SU-DHL-6 (cell line): ENCODE measurements at regions not wholly inside any gene's neighbourhood (a gene's known extent, or its start where the extent isn't known, plus 50 kb on each side); places are given as distances from the start of the nearest gene placed in this dataset.

Experiments
- H2AFZ ChIP-seq: fragments of 200-600 bp; sonication (generic); 2 replicates; pipeline ENCODE4 v1.6.1; 2014; ENCODE audit warnings: low read depth, mild to moderate bottlenecking, moderate library complexity, mixed read lengths, antibody characterized with exemption, low read length; ENCODE audit not compliant: severe bottlenecking
- H3F3A ChIP-seq: fragments of 200-600 bp; shearing (Covaris generic); 2 replicates; pipeline ENCODE4 v1.6.0; 2016; ENCODE audit warnings: antibody characterized with exemption, mild to moderate bottlenecking; ENCODE audit not compliant: insufficient read depth
- H3K27ac ChIP-seq: fragments of 200-600 bp; sonication (generic); 2 replicates; pipeline ENCODE4 v1.5.1; 2016; ENCODE audit warnings: low read depth, mild to moderate bottlenecking, low read length, moderate library complexity, mixed read lengths
- H3K27me3 ChIP-seq: fragments of 200-600 bp; sonication (generic), shearing (Covaris generic); 2 replicates; pipeline ENCODE4 v1.6.0; 2014; ENCODE audit warnings: mild to moderate bottlenecking, low read length
- H3K36me3 ChIP-seq: fragments of 200-600 bp; sonication (generic); 2 replicates; pipeline ENCODE4 v1.6.1; 2014; ENCODE audit warnings: mild to moderate bottlenecking, low read length, mixed read lengths
- H3K4me2 ChIP-seq: fragments of 300-600, 200-600 bp; shearing (Covaris generic), sonication (generic); 2 replicates; pipeline ENCODE4 v1.6.0; 2014; ENCODE audit warnings: low read length, low read depth, mild to moderate bottlenecking; ENCODE audit not compliant: poor library complexity, severe bottlenecking
- H3K4me3 ChIP-seq: fragments of 200-600 bp; sonication (generic); 2 replicates; pipeline ENCODE4 v1.5.1; 2014; ENCODE audit warnings: antibody characterized with exemption, low read length, mild to moderate bottlenecking, mixed read lengths; ENCODE audit not compliant: insufficient read depth, poor library complexity, severe bottlenecking
- H3K79me2 ChIP-seq: fragments of 200-600 bp; sonication (generic); 2 replicates; pipeline ENCODE4 v1.6.1; 2014; ENCODE audit warnings: mild to moderate bottlenecking, low read length, moderate library complexity; ENCODE audit not compliant: insufficient read depth
- H3K9ac ChIP-seq: fragments of 200-600 bp; sonication (generic); 2 replicates; pipeline ENCODE4 v1.7.0; 2014; ENCODE audit warnings: mild to moderate bottlenecking, low read length
- H3K9me2 ChIP-seq: fragments of 200-600 bp; sonication (generic); replicated peaks from 2 replicates; pipeline ENCODE4 v1.6.1; 2014; ENCODE audit warnings: low read length; ENCODE audit not compliant: insufficient read depth
- H3K9me3 ChIP-seq: fragments of 200-600 bp; sonication (generic); 2 replicates; pipeline ENCODE4 v1.6.1; 2014; ENCODE audit warnings: low read length, mixed read lengths; ENCODE audit not compliant: insufficient read depth
- H4K20me1 ChIP-seq: fragments of 200-600 bp; sonication (generic); 2 replicates; pipeline ENCODE4 v1.6.1; 2014; ENCODE audit warnings: low read depth, mild to moderate bottlenecking, antibody characterized with exemption, low read length, moderate library complexity, mixed read lengths
- EZH2phosphoT487 ChIP-seq: fragments of 200-600 bp; sonication (generic), shearing (Covaris generic); conservative IDR thresholded peaks from 2 replicates; pipeline ENCODE4 v1.6.1; 2018; ENCODE audit warnings: mild to moderate bottlenecking, antibody characterized with exemption, low read length, moderate library complexity, mixed read lengths
- TF ChIP-seq, protein P1 (sequence below): fragments of 200-600 bp; sonication (generic); IDR thresholded peaks from one replicate; pipeline ENCODE4 v1.5.1; 2017; ENCODE audit warnings: antibody characterized with exemption, mild to moderate bottlenecking, low read length, moderate library complexity; ENCODE audit not compliant: insufficient read depth, poor library complexity, severe bottlenecking

- Histone ChIP-seq H3K4me2 (no peak overlapping the region), H3K27ac (no peak overlapping the region), H3F3A (no peaks in the 10 kb centered on the region), H3K9ac (no peak overlapping the region), H3K4me3 (no peak overlapping the region), H3K9me2 (no peaks in the 10 kb centered on the region), H3K27me3 (no peaks in the 10 kb centered on the region), H2AFZ (no peak overlapping the region), H3K36me3 (no peaks in the 10 kb centered on the region), H3K9me3 (no peaks in the 10 kb centered on the region; the same call in 1 of the 2 replicates), H3K79me2 (no peaks in the 10 kb centered on the region), H4K20me1 (no peaks in the 10 kb centered on the region)
- TF ChIP-seq, protein P1, sequence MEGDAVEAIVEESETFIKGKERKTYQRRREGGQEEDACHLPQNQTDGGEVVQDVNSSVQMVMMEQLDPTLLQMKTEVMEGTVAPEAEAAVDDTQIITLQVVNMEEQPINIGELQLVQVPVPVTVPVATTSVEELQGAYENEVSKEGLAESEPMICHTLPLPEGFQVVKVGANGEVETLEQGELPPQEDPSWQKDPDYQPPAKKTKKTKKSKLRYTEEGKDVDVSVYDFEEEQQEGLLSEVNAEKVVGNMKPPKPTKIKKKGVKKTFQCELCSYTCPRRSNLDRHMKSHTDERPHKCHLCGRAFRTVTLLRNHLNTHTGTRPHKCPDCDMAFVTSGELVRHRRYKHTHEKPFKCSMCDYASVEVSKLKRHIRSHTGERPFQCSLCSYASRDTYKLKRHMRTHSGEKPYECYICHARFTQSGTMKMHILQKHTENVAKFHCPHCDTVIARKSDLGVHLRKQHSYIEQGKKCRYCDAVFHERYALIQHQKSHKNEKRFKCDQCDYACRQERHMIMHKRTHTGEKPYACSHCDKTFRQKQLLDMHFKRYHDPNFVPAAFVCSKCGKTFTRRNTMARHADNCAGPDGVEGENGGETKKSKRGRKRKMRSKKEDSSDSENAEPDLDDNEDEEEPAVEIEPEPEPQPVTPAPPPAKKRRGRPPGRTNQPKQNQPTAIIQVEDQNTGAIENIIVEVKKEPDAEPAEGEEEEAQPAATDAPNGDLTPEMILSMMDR, result no peak
- TF ChIP-seq EZH2phosphoT487, result no peak
Observed at GRCh38 chr2:75428646-75429443, 131.9 kb downstream of the EVA1A start.

- H3K9me3 ChIP-seq, result no peaks in the 10 kb centered on the region; the same call in 1 of the 2 replicates
- no peak for TF ChIP-seq EZH2phosphoT487
- TF ChIP-seq, protein P1, result no peak
- no peak overlapping the region for H3K9ac ChIP-seq
- H2AFZ ChIP-seq, result no peak overlapping the region
- no peaks in the 10 kb centered on the region for H3K27me3 ChIP-seq
- H3K9me2 ChIP-seq, result no peaks in the 10 kb centered on the region
- H3K79me2 ChIP-seq, result no peaks in the 10 kb centered on the region
- no peaks in the 10 kb centered on the region for H3K36me3 ChIP-seq
- H3K27ac ChIP-seq, result no peak overlapping the region
- no peak overlapping the region for H3K4me2 ChIP-seq
- no peak overlapping the region for H3K4me3 ChIP-seq
- H3F3A ChIP-seq, result no peaks in the 10 kb centered on the region
- H4K20me1 ChIP-seq, result no peaks in the 10 kb centered on the region
Observed at GRCh38 chr2:75428060-75428459, 132.7 kb downstream of the EVA1A start.

DNA sequence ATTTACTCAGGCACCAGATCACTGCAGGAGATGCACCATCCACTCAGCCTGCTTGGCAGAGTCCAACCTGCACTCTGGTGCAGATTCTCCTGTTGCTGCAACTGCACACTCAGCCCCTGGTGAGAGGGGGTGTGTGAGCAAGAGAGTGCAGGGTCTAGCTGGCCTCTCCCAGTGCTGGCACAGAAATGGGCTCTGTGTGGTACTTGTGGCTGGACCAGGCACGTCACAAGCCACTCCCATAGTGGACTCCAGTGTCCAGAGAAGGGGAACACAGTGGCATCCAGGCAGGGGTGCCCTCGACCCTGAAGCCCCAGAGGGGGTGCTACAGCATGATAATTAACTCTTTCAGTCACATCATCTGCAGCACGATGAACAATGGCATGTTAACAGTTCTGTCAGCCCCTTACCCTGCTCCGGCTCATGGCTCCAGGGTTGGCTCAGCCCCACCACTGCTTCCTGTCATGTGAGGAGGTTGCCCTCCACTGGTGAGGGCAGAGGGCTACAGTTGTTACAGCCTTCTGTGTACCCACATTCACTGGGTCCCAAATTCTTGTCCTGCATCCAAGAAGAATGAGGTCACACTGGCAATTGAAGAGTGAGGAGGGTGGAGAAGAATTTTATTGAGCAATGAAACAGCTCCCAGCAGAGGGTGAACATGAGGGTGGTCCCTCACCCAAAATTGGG, 135.7 kb downstream of the EVA1A start:
- Histone ChIP-seq H3K9me2 (no peaks in the 10 kb centered on the region), H3K27me3 (no peaks in the 10 kb centered on the region), H3K27ac (no peak overlapping the region), H3K4me2 (no peak overlapping the region), H3K36me3 (no peaks in the 10 kb centered on the region), H3K79me2 (no peaks in the 10 kb centered on the region), H3K9ac (no peak overlapping the region), H4K20me1 (no peaks in the 10 kb centered on the region), H3F3A (no peaks in the 10 kb centered on the region), H3K4me3 (no peak overlapping the region), H2AFZ (no peak overlapping the region), H3K9me3 (no peaks in the 10 kb centered on the region; the same call in 1 of the 2 replicates)
- no peak for TF ChIP-seq EZH2phosphoT487
- TF ChIP-seq, protein P1, result no peak
